K562 (cell line): ENCODE measurements at regions not wholly inside any gene's neighbourhood (a gene's known extent, or its start where the extent isn't known, plus 50 kb on each side); places are given as distances from the start of the nearest gene placed in this dataset.

Source experiments
- ATAC-seq: fragments of 200-7000 bp; cut with Tn5 transposase; 3 replicates; pipeline ENCODE4 v1.9.1; 2020; ENCODE audit warnings: moderate library complexity
- BruUV-seq: library from RNA; stranded (reverse); fragments of 400-500 nt; replicated peaks from 2 replicates; lab custom pipeline; 2021; lab: Mats Ljungman, UMichigan
- CTCF ChIA-PET: fragments of 300-600 bp; formaldehyde crosslinking; extraction: SDS; loops from one replicate; lab custom pipeline; 2021; ENCODE audit warnings: low intra/inter-chr PET ratio; lab: Yijun Ruan, JAX
- POLR2A ChIA-PET: fragments of 300-600, 350-650 bp; sonication (Branson Sonifier 250); formaldehyde crosslinking; extraction: SDS; loops from one replicate; lab custom pipeline; 2021; ENCODE audit warnings: antibody characterized with exemption, inconsistent platforms; lab: Yijun Ruan, JAX
- DNase-seq, 4 experiments: peaks; one replicate each; pipeline versions ENCODE4 v3.0.0 to v3.0.0-alpha.2; 2011 to 2018; ENCODE audit warnings: low spot score in 3 of 4, mixed read lengths in 3 of 4; ENCODE audit errors: extremely low read depth in 1 of 4
- FAIRE-seq: peaks from 2 replicates; lab custom pipeline; 2011; peaks lifted over from hg19 to GRCh38; lab: Jason Lieb, UNC
- H2AFZ ChIP-seq: 2 replicates; pipeline ENCODE4 v1.6.0; 2011; ENCODE audit warnings: low read depth, low read length, control low read depth, inconsistent platforms
- H3K27ac ChIP-seq: fragments of 200-600 bp; 3 replicates; pipeline ENCODE4 v1.8.0; 2011; ENCODE audit warnings: low read depth, mild to moderate bottlenecking, control low read depth, inconsistent platforms, low read length, moderate library complexity, mixed read lengths; ENCODE audit errors: extremely low read depth
- H3K27me3 ChIP-seq, 2 experiments: fragments of 300-600 bp in 1 of 2; 2 replicates in 1 of 2; 3 replicates in 1 of 2; pipeline versions ENCODE4 v1.6.0 to v1.8.0; 2011; ENCODE audit warnings: inconsistent platforms in 2 of 2, low read length in 2 of 2, mild to moderate bottlenecking in 1 of 2, mixed read lengths in 1 of 2, moderate library complexity in 1 of 2; ENCODE audit not compliant: control insufficient read depth in 2 of 2, insufficient read depth in 2 of 2
- H3K36me3 ChIP-seq: fragments of 300-600 bp; 3 replicates; pipeline ENCODE4 v1.8.0; 2011; ENCODE audit warnings: mild to moderate bottlenecking, low read length, inconsistent platforms; ENCODE audit not compliant: control insufficient read depth, insufficient read depth
- H3K4me1 ChIP-seq, 2 experiments: fragments of 200-600 bp in 1 of 2; replicated peaks in 1 of 2; 2 replicates in 1 of 2; 3 replicates in 1 of 2; pipeline versions ENCODE4 v1.5.1 to v1.8.0; 2011; ENCODE audit warnings: inconsistent platforms in 2 of 2, low read length in 2 of 2, mild to moderate bottlenecking in 1 of 2, mixed read lengths in 1 of 2, moderate library complexity in 1 of 2; ENCODE audit not compliant: control insufficient read depth in 2 of 2, insufficient read depth in 2 of 2
- H3K4me2 ChIP-seq: 2 replicates; pipeline ENCODE4 v1.6.1; 2011; ENCODE audit warnings: low read length, control low read depth, inconsistent platforms, mixed read lengths; ENCODE audit not compliant: insufficient read depth
- H3K4me3 ChIP-seq: fragments of 200-600 bp; sonication (generic), shearing (Covaris generic); 2 replicates; pipeline ENCODE4 v1.5.1; 2016; ENCODE audit warnings: control low read depth, inconsistent platforms
- H3K79me2 ChIP-seq: fragments of 200-600 bp; 3 replicates; pipeline ENCODE4 v1.8.0; 2011; ENCODE audit warnings: low read length, inconsistent platforms; ENCODE audit not compliant: control insufficient read depth, insufficient read depth
- H3K9ac ChIP-seq, 2 experiments: 2 replicates each; pipeline versions ENCODE4 v1.6.0 to v1.6.1; 2011; ENCODE audit warnings: low read depth in 2 of 2, low read length in 2 of 2, control low read depth in 1 of 2, inconsistent platforms in 1 of 2, mild to moderate bottlenecking in 1 of 2, mixed read lengths in 1 of 2; ENCODE audit not compliant: insufficient read depth in 1 of 2
- H3K9me1 ChIP-seq: one replicate; pipeline ENCODE4 v1.6.0; 2011; ENCODE audit warnings: inconsistent platforms, mild to moderate bottlenecking, low read length, moderate library complexity; ENCODE audit not compliant: control insufficient read depth, insufficient read depth
- H3K9me3 ChIP-seq: replicated peaks from 2 replicates; pipeline ENCODE4 v1.5.1; 2011; ENCODE audit warnings: low read depth, low read length, inconsistent platforms; ENCODE audit not compliant: control insufficient read depth, insufficient read depth
- H4K20me1 ChIP-seq: replicated peaks from 2 replicates; pipeline ENCODE4 v1.6.1; 2011; ENCODE audit warnings: low read length, inconsistent platforms, mixed read lengths; ENCODE audit not compliant: control insufficient read depth, insufficient read depth
- C11orf30 ChIP-seq: fragments of 450-650 bp; IDR thresholded peaks from 2 replicates; pipeline ENCODE4 v1.6.1; 2016; ENCODE audit warnings: low read depth, mild to moderate bottlenecking
- FUS ChIP-seq: fragments of 200-400 bp; formaldehyde crosslinking; optimal IDR thresholded peaks from 2 replicates; pipeline ENCODE3; 2017; ENCODE audit warnings: low read depth, low read length
- MAFF ChIP-seq: IDR thresholded peaks from 2 replicates; pipeline ENCODE4 v1.6.1; 2012; ENCODE audit warnings: low read length, improper control_type of control experiment
- MAFG ChIP-seq: fragments of 450-650 bp; conservative IDR thresholded peaks from 2 replicates; pipeline ENCODE4 v1.6.1; 2016; ENCODE audit warnings: missing genetic modification characterization, missing compliant biosample characterization
- MAFK ChIP-seq: IDR thresholded peaks from 2 replicates; pipeline ENCODE4 v1.6.1; 2011; ENCODE audit warnings: low read length, improper control_type of control experiment
- ZNF316 ChIP-seq: fragments of 450-650 bp; IDR thresholded peaks from 2 replicates; pipeline ENCODE4 v1.6.1; 2016
- WGBS: fragments of 100-300 bp; shearing (Covaris generic); methylation state at CpG from one replicate; pipeline ENCODE4 v1.1.6; 2016; ENCODE audit warnings: low coverage, mixed read lengths; ENCODE audit not compliant: insufficient coverage; ENCODE audit errors: missing lambda C conversion rate; 5-methylcytosine and 5-hydroxymethylcytosine counted together
- in situ Hi-C: fragments of 300-500 bp; cut with MboI; formaldehyde crosslinking; loops from 4 replicates; pipeline ENCODE4 v1.15.0; 2018; ENCODE audit warnings: inconsistent platforms, mixed read lengths
- intact Hi-C: fragments of 100-400 bp; cut with micrococcal nuclease; formaldehyde crosslinking; loops from 2 replicates; pipeline ENCODE4 v1.14.2; 2022

- Histone ChIP-seq H3K4me1 (no peaks in the 10 kb centered on the region), H3K27me3 (no peaks in the 10 kb centered on the region), H3K79me2 (no peaks in the 10 kb centered on the region), H3K36me3 (no peaks in the 10 kb centered on the region), H3K4me2 (no peak overlapping the region), H3K4me3 (no peak overlapping the region), H3K9me3 (no peaks in the 10 kb centered on the region), H3K9me1 (no peaks in the 10 kb centered on the region), H4K20me1 (no peaks in the 10 kb centered on the region), H3K9ac (no peak overlapping the region), H3K27ac (no peak overlapping the region), H2AFZ (no peak overlapping the region)
- no TSS peak for BruUV-seq
- intact Hi-C loops, result no loop called here
- 15% methylated on average over 3 of the region's 5 CpGs for WGBS
- POLR2A ChIA-PET, result interaction anchor here (0.5 to 0.6 kb wide), 2 partner anchors 102 to 207 kb away, joined by 3 to 4 read pairs; no protein-coding TSS in a partner anchor
- in situ Hi-C loops, result no loop called here
- DNase-seq (no peak), FAIRE-seq (no peak), ATAC-seq (no peak)
- peak; percentile 66 for TF ChIP-seq ZNF316
- peak; percentile 40 for TF ChIP-seq MAFG (tag)
- TF ChIP-seq C11orf30, result peak; percentile 38; the same call in 1 of the 2 replicates
- peak; percentile 56 for TF ChIP-seq MAFF
- no peak for TF ChIP-seq FUS
- TF ChIP-seq MAFK, result peak; percentile 45
- CTCF ChIA-PET, result no interaction called here
Measured at GRCh38 chr13:48600374-48601364, 53.1 kb upstream of the CYSLTR2 start.
